DMS53 treated with DMSO at 0.1 percent for 48 hours (cell line): ENCODE measurements at regions not wholly inside any gene's neighbourhood (a gene's known extent, or its start where the extent isn't known, plus 50 kb on each side); places are given as distances from the start of the nearest gene placed in this dataset.
"Not testable (repeated sequence)": the region's sequence is repeated elsewhere in the genome, so short reads cannot be mapped to it uniquely, and the experiment has no call there.

Source experiments
- DNase-seq: peaks from one replicate; lab custom pipeline; 2025; ENCODE audit not compliant: unreplicated experiment; lab: John Stamatoyannopoulos, UW

- DNase-seq = no peak
These were observed 90.4 kb upstream of the RBMS1 start for GRCh38 chr2:160583813-160584537.

GRCh38 chr2:160584972-160585494 is 91.4 kb upstream of the RBMS1 start:
- DNase-seq = no peak

DNA sequence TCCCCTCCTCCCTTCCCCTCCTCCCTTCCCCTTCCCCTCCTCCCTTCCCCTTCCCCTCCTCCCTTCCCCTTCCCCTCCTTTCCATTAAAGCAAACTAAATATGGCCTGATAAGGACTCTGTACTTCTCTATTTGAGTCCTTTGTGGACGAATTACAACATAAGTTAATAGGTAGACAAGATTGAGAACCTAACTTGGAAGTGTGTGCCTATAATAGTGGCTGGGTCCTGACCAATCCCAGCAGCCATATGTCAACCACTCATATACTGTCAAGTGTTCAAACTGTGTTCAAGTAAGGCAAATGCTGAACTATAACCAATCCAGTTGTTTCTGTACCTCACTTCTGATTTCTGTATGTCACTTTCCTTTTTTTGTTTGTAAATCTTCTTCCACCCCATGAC is 97.1 kb upstream of the RBMS1 start:
- no peak for DNase-seq

GRCh38 chr2:160592401-160592800 is 98.8 kb upstream of the RBMS1 start:
- DNase-seq = no peak

GRCh38 chr2:160592993-160593392 is 99.4 kb upstream of the RBMS1 start:
- no peak for DNase-seq

DNA sequence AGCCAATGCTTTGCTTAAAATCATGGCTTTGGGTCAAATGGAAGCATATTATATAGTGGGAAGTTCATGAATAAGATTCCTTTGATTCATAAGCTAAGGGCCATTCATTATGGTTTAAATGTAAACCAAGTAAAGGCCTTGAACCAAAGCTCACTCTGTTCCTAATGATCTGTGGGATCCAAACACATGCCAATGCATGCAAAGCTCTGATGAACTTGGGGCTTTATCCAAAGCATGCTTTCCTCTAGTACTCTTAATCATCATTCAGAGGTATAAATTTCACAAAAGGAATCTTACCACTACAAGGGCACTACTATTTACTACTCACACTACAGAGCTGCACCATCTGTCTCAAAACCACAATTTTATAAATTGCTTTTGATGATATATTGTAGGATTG is 102.8 kb upstream of the RBMS1 start:
- no peak for DNase-seq

GRCh38 chr2:160600437-160600836 is 106.8 kb upstream of the RBMS1 start:
- not testable (repeated sequence) for DNase-seq

GRCh38 chr2:160602073-160602472 is 108.5 kb upstream of the RBMS1 start:
- no peak for DNase-seq

- DNase-seq = no peak
These were observed 110.3 kb upstream of the RBMS1 start for GRCh38 chr2:160603771-160604510.

DNA sequence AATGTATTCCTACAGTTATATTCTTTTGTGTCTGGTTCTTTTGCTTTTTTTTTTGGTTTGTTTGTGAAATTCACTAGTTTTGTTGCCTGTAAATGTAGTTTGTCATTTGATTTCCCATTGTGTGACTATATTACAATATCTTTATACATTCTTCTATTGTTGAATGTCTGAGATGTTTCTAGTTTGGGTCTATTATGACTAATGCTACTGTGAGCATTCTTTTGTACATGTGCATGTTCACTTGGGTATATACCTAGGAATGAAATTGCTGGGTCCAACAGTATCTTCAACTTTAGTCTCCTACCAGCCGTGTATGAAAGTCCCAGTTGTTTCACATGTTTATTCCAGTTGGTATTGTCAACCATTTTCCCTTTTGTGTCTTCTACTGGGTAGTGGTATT is 112.7 kb upstream of the RBMS1 start:
- no peak for DNase-seq

- no peak for DNase-seq
These were observed 115.0 kb upstream of the RBMS1 start for GRCh38 chr2:160608599-160608998.

DNA sequence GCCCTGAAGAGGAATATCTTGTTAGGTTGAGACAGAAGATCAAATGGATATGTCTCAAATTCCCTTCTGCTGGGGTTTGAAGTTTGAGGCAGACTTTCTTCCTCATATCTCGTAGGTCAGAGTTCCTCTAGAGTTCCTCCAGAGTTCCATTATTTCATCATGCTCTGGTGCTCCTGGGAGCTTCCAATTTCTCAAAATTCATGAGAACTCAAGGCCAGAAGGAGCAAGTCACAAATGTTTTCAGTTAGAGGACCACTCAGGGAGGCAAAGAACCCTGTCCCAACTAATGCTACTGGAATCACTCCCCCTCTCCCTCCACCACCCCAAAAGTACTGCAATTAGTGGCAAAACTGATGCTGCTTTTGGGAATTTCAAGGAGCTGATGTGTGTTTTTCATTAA is 115.7 kb upstream of the RBMS1 start:
- DNase-seq = no peak

- DNase-seq = no peak
These were observed 116.4 kb upstream of the RBMS1 start for GRCh38 chr2:160610041-160610440.

DNA sequence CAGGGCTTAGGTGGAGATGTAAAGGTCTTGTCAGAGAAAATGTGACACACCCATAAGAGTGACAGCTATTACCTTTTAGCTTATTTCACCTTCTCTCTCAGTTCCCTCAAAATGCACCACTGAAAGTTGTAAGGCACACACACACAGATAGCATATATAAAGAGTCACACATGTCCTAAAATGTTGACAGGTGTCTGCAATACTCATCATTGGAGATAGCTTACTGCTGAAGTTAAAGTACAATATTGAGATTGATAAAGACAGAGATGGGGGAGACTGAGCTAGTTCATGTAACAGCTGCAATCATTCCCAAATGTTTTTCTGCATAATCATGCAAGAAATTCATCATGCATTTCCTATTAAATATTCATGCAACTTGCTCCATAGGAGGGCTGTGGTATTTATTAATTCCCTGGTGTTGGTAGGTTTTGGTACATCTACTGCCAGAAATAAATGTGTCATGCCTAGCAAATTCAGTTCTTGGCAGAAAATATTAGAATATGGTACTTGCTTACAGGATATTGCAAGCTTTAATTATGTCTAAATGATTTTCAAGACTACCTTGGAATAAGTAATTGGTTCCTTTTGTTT is 118.8 kb upstream of the RBMS1 start:
- DNase-seq = no peak

DNA sequence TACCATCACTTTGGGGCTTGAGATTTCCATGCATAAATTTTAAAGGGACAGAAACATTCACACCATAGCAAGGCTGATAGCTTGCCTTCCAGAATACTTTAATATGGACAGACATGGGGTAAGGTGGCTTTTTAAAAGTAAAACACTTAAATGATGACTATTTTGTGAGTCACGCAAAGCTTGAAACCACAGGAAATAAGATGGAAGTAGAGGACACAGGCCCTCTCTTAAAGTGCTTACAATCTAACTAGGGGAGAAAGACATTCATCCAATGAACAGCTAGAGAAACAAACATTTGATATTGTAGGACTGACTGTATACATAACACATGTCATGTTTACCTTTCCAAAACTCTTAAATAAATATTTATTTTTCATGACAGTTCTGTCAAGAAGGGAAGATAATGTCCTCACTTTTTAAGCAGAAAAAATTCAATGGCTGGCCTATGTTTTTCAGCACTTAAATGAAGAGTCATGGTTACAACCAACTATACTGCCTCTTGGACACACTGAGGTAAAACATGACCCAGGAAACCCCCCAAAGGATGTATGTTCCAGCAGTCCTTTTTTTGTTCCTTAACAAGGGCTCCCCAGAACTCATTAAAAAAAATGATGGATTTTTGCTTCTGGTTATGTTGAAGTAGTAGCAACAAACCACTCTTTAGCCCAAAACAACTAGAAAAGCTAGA is 120.0 kb upstream of the RBMS1 start:
- peak; percentile 80 for DNase-seq

- no peak for DNase-seq
These were observed 120.8 kb upstream of the RBMS1 start for GRCh38 chr2:160614391-160614790.

DNA sequence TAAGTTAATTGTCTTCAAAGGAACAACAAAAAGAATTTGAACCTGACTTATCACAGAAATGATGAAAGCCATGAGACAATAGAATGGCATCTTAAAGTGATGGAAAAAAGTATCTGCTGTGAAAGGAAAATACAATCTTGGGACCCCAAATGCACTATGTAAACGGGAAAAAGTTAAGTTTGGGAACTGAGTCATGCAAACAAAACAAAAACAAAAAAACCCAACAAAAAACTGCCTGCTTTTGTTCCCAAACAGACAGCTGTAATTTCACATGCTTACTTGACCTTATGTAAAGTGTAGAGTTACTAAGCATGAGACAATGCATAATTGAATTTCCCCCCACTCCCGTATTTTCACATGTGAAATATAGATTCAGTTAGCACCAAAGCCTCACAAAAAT is 122.1 kb upstream of the RBMS1 start:
- DNase-seq = no peak

DNA sequence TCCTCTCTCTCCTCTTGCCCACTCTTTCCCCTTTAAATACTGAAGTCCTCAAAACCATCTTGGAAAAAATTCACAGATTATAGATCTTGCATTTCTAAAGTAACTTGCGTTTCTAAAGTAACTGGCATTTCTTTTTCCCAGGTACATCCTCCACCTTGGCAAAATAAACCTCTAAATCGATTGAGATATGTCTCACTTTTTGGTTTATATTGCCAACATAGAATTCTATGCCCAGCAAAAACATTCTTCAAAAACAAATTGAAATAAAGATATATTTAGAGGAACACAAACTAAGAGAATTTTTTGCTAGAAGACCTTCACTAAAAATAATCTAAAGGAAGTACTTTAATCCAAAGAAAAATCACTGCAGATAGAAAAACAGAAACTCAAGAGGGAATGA is 122.5 kb upstream of the RBMS1 start:
- no peak for DNase-seq

DNA sequence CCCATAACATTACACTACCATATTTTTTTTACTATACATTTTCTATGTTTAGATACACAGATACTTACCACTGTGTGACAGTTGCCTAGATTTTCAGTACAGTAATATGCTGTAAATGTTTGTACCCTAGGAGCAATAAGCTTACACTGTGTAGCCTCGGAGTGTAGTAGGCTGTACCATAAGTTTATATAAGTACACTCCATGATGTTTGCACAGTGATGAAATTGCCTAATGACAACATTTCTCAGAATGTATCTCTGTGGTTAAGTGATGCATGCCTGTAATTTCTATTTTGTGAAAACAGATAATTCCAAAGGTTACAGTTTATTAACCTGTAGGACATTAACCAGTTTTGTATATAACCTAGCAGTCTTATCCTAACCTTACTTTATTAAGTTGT is 128.1 kb upstream of the RBMS1 start:
- peak; percentile 54 for DNase-seq

DNA sequence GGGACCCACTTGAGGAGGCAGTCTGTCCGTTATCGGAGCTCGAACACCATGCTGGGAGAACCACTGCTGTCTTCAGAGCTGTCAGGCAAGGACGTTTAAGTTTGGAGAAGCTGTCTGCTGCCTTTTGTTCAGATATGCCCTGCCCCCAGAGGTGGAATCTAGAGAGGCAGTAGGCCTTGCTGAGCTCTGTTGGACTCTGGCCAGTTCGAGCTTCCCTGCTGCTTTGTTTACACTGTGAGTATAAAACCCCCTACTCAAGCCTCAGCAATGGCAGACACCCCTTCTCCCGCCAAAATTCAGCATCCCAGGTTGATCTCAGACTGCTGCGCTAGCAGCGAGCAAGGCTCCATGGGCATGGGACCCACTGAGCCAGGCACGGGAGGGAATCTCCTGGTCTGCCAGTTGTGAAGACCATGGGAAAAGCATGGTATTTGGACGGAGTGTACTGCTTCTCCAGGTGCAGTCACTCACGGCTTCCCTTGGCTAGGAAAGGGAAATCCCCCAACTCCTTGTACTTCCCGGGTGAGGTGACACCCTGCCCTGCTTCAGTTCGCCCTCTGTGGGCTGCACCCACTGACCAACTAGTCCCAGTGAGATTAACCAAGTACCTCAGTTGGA is 134.5 kb upstream of the RBMS1 start:
- DNase-seq = not testable (repeated sequence)

- DNase-seq = no peak
These were observed 135.2 kb upstream of the RBMS1 start for GRCh38 chr2:160628811-160629210.
